Epithelial cell of prostate (primary cell): ENCODE measurements at regions not wholly inside any gene's neighbourhood (a gene's known extent, or its start where the extent isn't known, plus 50 kb on each side); places are given as distances from the start of the nearest gene placed in this dataset.
A peak's percentile ranks its signal among the peaks of the same experiment; 100 is the strongest.

Experiments
- DNase-seq: peaks from one replicate; pipeline ENCODE4 v3.0.0-alpha.2; 2011; ENCODE audit warnings: low read depth, low spot score
- H3K27ac ChIP-seq: fragments of 450-650 bp; 2 replicates; pipeline ENCODE4 v1.5.1; 2017; ENCODE audit warnings: mild to moderate bottlenecking

- H3K27ac ChIP-seq = no peak overlapping the region
- DNase-seq = no peak
Observed at GRCh38 chr1:69120817-69121216, 446.9 kb upstream of the LRRC7 start.

GRCh38 chr1:69121723-69122122, 446.0 kb upstream of the LRRC7 start:
- H3K27ac ChIP-seq = no peak overlapping the region
- DNase-seq = no peak

GRCh38 chr1:69122373-69122772, 445.3 kb upstream of the LRRC7 start:
- DNase-seq = no peak
- no peak overlapping the region for H3K27ac ChIP-seq

- no peak for DNase-seq
- H3K27ac ChIP-seq = no peak overlapping the region
Observed at GRCh38 chr1:69123486-69123885, 444.2 kb upstream of the LRRC7 start.

GRCh38 chr1:69126796-69127195, 440.9 kb upstream of the LRRC7 start:
- DNase-seq = no peak

GRCh38 chr1:69128204-69128603, 439.5 kb upstream of the LRRC7 start:
- no peak overlapping the region for H3K27ac ChIP-seq
- no peak for DNase-seq

More at GRCh38 chr1:69126796-69127195, 440.9 kb upstream of the LRRC7 start:
- no peak overlapping the region for H3K27ac ChIP-seq

- no peak for DNase-seq
- no peak overlapping the region for H3K27ac ChIP-seq
Observed at GRCh38 chr1:69129538-69129937, 438.2 kb upstream of the LRRC7 start.

GRCh38 chr1:69138172-69138571, 429.6 kb upstream of the LRRC7 start:
- no peak for DNase-seq
- H3K27ac ChIP-seq = no peak overlapping the region

- no peak overlapping the region for H3K27ac ChIP-seq
- no peak for DNase-seq
Observed at GRCh38 chr1:69139007-69139406, 428.7 kb upstream of the LRRC7 start.

- DNase-seq = no peak
- no peak overlapping the region for H3K27ac ChIP-seq
Observed at GRCh38 chr1:69146303-69146702, 421.4 kb upstream of the LRRC7 start.

- H3K27ac ChIP-seq = no peak overlapping the region
- no peak for DNase-seq
Observed at GRCh38 chr1:69148731-69149130, 419.0 kb upstream of the LRRC7 start.

GRCh38 chr1:69157046-69157756, 410.5 kb upstream of the LRRC7 start:
- no peak for DNase-seq

GRCh38 chr1:69163241-69163640, 404.5 kb upstream of the LRRC7 start:
- no peak overlapping the region for H3K27ac ChIP-seq
- no peak for DNase-seq

More at GRCh38 chr1:69157046-69157756, 410.5 kb upstream of the LRRC7 start:
- H3K27ac ChIP-seq = no peak overlapping the region

- H3K27ac ChIP-seq = no peak overlapping the region
- DNase-seq = no peak
Observed at GRCh38 chr1:69163779-69164178, 403.9 kb upstream of the LRRC7 start.

- H3K27ac ChIP-seq = no peak overlapping the region
- DNase-seq = no peak
Observed at GRCh38 chr1:69167876-69168275, 399.8 kb upstream of the LRRC7 start.

GRCh38 chr1:69171248-69171647, 396.5 kb upstream of the LRRC7 start:
- DNase-seq = no peak
- H3K27ac ChIP-seq = no peak overlapping the region

GRCh38 chr1:69172003-69173000, 395.4 kb upstream of the LRRC7 start:
- DNase-seq = no peak
- H3K27ac ChIP-seq = no peak overlapping the region

GRCh38 chr1:69175053-69175452, 392.7 kb upstream of the LRRC7 start:
- DNase-seq = peak; percentile 3
- no peak overlapping the region for H3K27ac ChIP-seq

GRCh38 chr1:69180358-69180757, 387.4 kb upstream of the LRRC7 start:
- no peak overlapping the region for H3K27ac ChIP-seq
- DNase-seq = no peak

- DNase-seq = no peak
- H3K27ac ChIP-seq = no peak overlapping the region
Observed at GRCh38 chr1:69185378-69185777, 382.3 kb upstream of the LRRC7 start.

GRCh38 chr1:69191335-69191734, 376.4 kb upstream of the LRRC7 start:
- no peak overlapping the region for H3K27ac ChIP-seq
- no peak for DNase-seq
